Right lung (tissue), 2 donors: ENCODE measurements at regions not wholly inside any gene's neighbourhood (a gene's known extent, or its start where the extent isn't known, plus 50 kb on each side); places are given as distances from the start of the nearest gene placed in this dataset.

Experiments used
- DNase-seq, 2 donors: peaks; one replicate each; pipeline ENCODE4 v3.0.0-alpha.2; 2013

- no peak for DNase-seq
These were observed 67.5 kb upstream of the IGFBP3 start for GRCh38 chr7:45988405-45989057.

- DNase-seq = no peak
These were observed 66.6 kb upstream of the IGFBP3 start for GRCh38 chr7:45987521-45988290.

- no peak for DNase-seq
These were observed 65.6 kb upstream of the IGFBP3 start for GRCh38 chr7:45986355-45987298.

- DNase-seq = no peak
These were observed 64.8 kb upstream of the IGFBP3 start for GRCh38 chr7:45985902-45986301.

- no peak for DNase-seq
These were observed 63.6 kb upstream of the IGFBP3 start for GRCh38 chr7:45984386-45985295.

- no peak for DNase-seq
These were observed 62.7 kb upstream of the IGFBP3 start for GRCh38 chr7:45983720-45984255.

GRCh38 chr7:45982907-45983719, 62.0 kb upstream of the IGFBP3 start:
- DNase-seq = no peak

GRCh38 chr7:45982132-45982531, 61.1 kb upstream of the IGFBP3 start:
- DNase-seq = no peak

- no peak for DNase-seq
These were observed 59.9 kb upstream of the IGFBP3 start for GRCh38 chr7:45980973-45981372.

GRCh38 chr7:45980181-45980905, 59.3 kb upstream of the IGFBP3 start:
- no peak for DNase-seq

- DNase-seq = no peak
These were observed 58.5 kb upstream of the IGFBP3 start for GRCh38 chr7:45979275-45980180.

GRCh38 chr7:45978731-45979211, 57.7 kb upstream of the IGFBP3 start:
- DNase-seq = no peak

GRCh38 chr7:45978010-45978681, 57.1 kb upstream of the IGFBP3 start:
- peak; percentile 31 to 35 for DNase-seq

GRCh38 chr7:45977256-45977780, 56.2 kb upstream of the IGFBP3 start:
- DNase-seq = no peak

- DNase-seq = no peak
These were observed 55.4 kb upstream of the IGFBP3 start for GRCh38 chr7:45976485-45976856.

- no peak for DNase-seq
These were observed 54.9 kb upstream of the IGFBP3 start for GRCh38 chr7:45975847-45976484.

- DNase-seq = no peak
These were observed 54.3 kb upstream of the IGFBP3 start for GRCh38 chr7:45975367-45975766.
